Cardiac muscle cell (in vitro differentiated cells and primary cell): ENCODE measurements at regions not wholly inside any gene's neighbourhood (a gene's known extent, or its start where the extent isn't known, plus 50 kb on each side); places are given as distances from the start of the nearest gene placed in this dataset.

Experiments used
- DNase-seq, 2 donors: peaks; one replicate each; pipeline versions ENCODE4 v3.0.0 to v3.0.0-alpha.2; 2010 to 2017; ENCODE audit warnings: low read depth in 1 of 2, low spot score in 1 of 2
- H3K27ac ChIP-seq: fragments of 200-600 bp; sonication (generic); 2 replicates; pipeline ENCODE4 v1.5.1; 2016
- H3K27me3 ChIP-seq: fragments of 200-600 bp; sonication (generic); 2 replicates; pipeline ENCODE4 v1.6.0; 2016; ENCODE audit warnings: control low read depth
- H3K36me3 ChIP-seq: fragments of 200-600 bp; sonication (generic); 2 replicates; pipeline ENCODE4 v1.5.1; 2016; ENCODE audit warnings: control low read depth
- H3K4me1 ChIP-seq: fragments of 200-600 bp; sonication (generic); 2 replicates; pipeline ENCODE4 v1.8.1; 2017; ENCODE audit warnings: low read depth, mild to moderate bottlenecking, mixed run types
- H3K4me3 ChIP-seq: fragments of 200-600 bp; sonication (generic); 2 replicates; pipeline ENCODE4 v1.5.1; 2016; ENCODE audit warnings: mild to moderate bottlenecking
- H3K9me3 ChIP-seq: fragments of 200-600 bp; sonication (generic); 2 replicates; pipeline ENCODE4 v1.5.1; 2017; ENCODE audit warnings: low read depth, mild to moderate bottlenecking, control low read depth
- CTCF ChIP-seq: IDR thresholded peaks from 2 replicates; pipeline ENCODE4 v1.5.1; 2012; ENCODE audit warnings: low read depth, mild to moderate bottlenecking, low read length

DNA sequence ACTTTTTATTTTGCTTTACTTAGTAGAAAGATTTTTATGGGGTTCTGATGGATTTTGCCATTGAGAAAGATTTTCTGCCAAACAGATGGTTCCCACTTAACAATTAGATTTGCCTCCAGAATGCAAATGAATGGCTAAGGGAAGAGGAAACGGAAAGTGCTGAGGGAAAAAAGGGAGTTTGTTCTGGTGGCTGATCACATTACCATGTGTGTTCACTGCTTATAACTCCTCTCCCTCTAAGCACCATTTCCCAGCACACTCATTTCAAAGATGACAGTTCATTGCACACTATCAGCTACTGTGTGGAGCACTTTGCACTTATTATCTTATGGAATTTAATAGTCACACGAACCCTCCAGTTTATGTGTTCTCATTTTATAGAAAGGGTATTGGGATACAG, 68.0 kb upstream of the GRID2 start:
- no peak overlapping the region for H3K27ac ChIP-seq
- H3K27me3 ChIP-seq: no peaks in the 10 kb centered on the region
- H3K9me3 ChIP-seq: no peaks in the 10 kb centered on the region
- H3K4me3 ChIP-seq: no peak overlapping the region
- TF ChIP-seq CTCF: no peak
- no peaks in the 10 kb centered on the region for H3K4me1 ChIP-seq
- H3K36me3 ChIP-seq: no peaks in the 10 kb centered on the region
- peak in 1 of 2 donors; percentile 55 for DNase-seq

- H3K27ac ChIP-seq: no peak overlapping the region
- H3K9me3 ChIP-seq: no peaks in the 10 kb centered on the region
- TF ChIP-seq CTCF: no peak
- H3K4me3 ChIP-seq: no peak overlapping the region
- H3K4me1 ChIP-seq: no peaks in the 10 kb centered on the region
- H3K36me3 ChIP-seq: no peaks in the 10 kb centered on the region
- H3K27me3 ChIP-seq: no peaks in the 10 kb centered on the region
- DNase-seq: peak in 1 of 2 donors; percentile 70
These were observed 66.9 kb upstream of the GRID2 start for GRCh38 chr4:92236877-92237276.

DNA sequence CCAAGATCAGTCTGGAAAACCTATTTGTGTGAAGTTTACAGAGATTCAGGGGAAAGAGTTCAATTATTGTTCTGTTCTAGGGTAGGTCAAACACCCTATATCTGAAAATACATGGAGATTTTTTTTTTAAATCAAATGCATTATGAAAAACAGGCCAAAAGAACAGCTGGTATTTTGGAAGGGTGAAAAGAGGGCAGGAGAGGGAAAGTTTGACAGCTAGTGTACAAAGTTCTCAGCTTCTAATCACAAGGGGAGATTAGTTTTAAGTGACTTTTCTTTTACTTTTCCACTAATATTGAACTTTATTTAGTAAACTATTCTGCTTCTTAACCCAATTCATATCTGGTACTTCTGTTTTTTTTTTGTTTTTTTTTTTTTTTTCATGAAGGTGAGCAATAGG, 66.2 kb upstream of the GRID2 start:
- H3K4me1 ChIP-seq: no peaks in the 10 kb centered on the region
- H3K27me3 ChIP-seq: no peaks in the 10 kb centered on the region
- no peaks in the 10 kb centered on the region for H3K9me3 ChIP-seq
- H3K36me3 ChIP-seq: no peaks in the 10 kb centered on the region
- H3K27ac ChIP-seq: no peak overlapping the region
- no peak for TF ChIP-seq CTCF
- DNase-seq: no peak
- no peak overlapping the region for H3K4me3 ChIP-seq

DNA sequence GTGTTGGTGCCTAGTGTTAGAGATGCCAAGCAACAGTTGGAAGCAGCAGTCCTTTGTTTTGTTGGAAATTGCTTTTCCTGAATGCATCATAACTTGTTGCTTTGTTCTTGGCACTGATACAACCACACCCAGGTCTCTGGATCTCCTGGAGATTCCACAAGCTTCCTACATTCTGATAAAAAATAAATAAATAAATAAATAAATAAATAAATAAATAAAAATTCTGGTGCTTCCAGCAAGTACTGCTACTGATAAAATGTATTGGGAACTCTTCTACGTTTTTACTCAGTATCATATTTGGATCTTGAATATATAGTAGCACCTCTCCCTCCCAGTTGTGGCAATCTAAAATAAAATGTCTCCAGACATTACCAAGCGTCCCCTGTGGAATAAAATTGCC, 62.7 kb upstream of the GRID2 start:
- H3K27me3 ChIP-seq: no peaks in the 10 kb centered on the region
- no peaks in the 10 kb centered on the region for H3K9me3 ChIP-seq
- H3K27ac ChIP-seq: no peak overlapping the region
- no peaks in the 10 kb centered on the region for H3K36me3 ChIP-seq
- no peak for TF ChIP-seq CTCF
- DNase-seq: no peak
- no peak overlapping the region for H3K4me3 ChIP-seq
- H3K4me1 ChIP-seq: no peaks in the 10 kb centered on the region

- no peaks in the 10 kb centered on the region for H3K27me3 ChIP-seq
- H3K27ac ChIP-seq: no peak overlapping the region
- no peaks in the 10 kb centered on the region for H3K4me1 ChIP-seq
- H3K4me3 ChIP-seq: no peak overlapping the region
- no peaks in the 10 kb centered on the region for H3K36me3 ChIP-seq
- TF ChIP-seq CTCF: no peak
- H3K9me3 ChIP-seq: no peaks in the 10 kb centered on the region
- no peak for DNase-seq
These were observed 57.4 kb upstream of the GRID2 start for GRCh38 chr4:92246384-92246783.

DNA sequence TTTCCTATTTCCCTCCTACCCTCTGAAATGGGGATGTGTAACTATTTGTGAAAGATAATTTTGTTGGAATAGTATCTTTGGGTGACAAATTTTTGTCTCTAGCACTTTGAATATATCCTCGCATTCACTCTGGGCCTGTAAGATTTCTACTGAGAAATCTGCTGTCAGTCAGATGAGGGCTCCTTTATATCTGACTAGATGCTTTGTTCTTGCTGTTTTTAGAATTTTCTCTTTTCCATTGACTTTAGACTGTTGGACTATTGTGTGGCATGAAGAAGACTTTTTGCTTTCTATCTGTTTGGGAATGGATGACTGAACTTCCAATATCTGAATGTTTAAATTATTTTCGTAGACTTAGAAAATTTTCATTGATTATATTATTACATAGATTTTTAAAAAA, 54.2 kb upstream of the GRID2 start:
- no peaks in the 10 kb centered on the region for H3K36me3 ChIP-seq
- TF ChIP-seq CTCF: no peak
- H3K4me1 ChIP-seq: no peaks in the 10 kb centered on the region
- H3K27ac ChIP-seq: no peak overlapping the region
- no peaks in the 10 kb centered on the region for H3K27me3 ChIP-seq
- H3K4me3 ChIP-seq: no peak overlapping the region
- H3K9me3 ChIP-seq: no peaks in the 10 kb centered on the region
- no peak for DNase-seq
